ENCODE measurements at regions not wholly inside any gene's neighbourhood (a gene's known extent, or its start where the extent isn't known, plus 50 kb on each side); places are given as distances from the start of the nearest gene placed in this dataset.

GRCh38 chr2:128984855-128985254 is 666.2 kb upstream of the HS6ST1 start:
- Histone ChIP-seq H3K27ac (no peak overlapping the region), H3K9me3 (no peaks in the 10 kb centered on the region), H3K4me3 (no peak overlapping the region), H3K27me3 (no peaks in the 10 kb centered on the region), H3K36me3 (no peaks in the 10 kb centered on the region), H3K4me1 (no peaks in the 10 kb centered on the region)
- intact Hi-C loops (cut with DNase I; ENCODE audit: low total_unique reads), result no loop called here
- TF ChIP-seq CTCF (IDR thresholded peaks at IDR 0.05 in 4 of 5, conservative IDR thresholded peaks at IDR 0.05 in 1 of 5), result no peak
- TF ChIP-seq POLR2A (IDR thresholded peaks at IDR 0.05), result no peak
- ATAC-seq (no peak), DNase-seq (no peak)
- in situ Hi-C loops (cut with MboI; ENCODE audit: low sequenced_read_pairs in 4 of 4), result no loop called here

- in situ Hi-C loops (cut with MboI; ENCODE audit: low sequenced_read_pairs in 4 of 4), result no loop called here
- Histone ChIP-seq H3K4me1 (no peaks in the 10 kb centered on the region), H3K4me3 (no peak overlapping the region), H3K9me3 (no peaks in the 10 kb centered on the region), H3K27me3 (no peaks in the 10 kb centered on the region), H3K27ac (no peak overlapping the region), H3K36me3 (no peaks in the 10 kb centered on the region)
- DNase-seq (no peak), ATAC-seq (no peak)
- intact Hi-C loops (cut with DNase I; ENCODE audit: low total_unique reads), result no loop called here
- TF ChIP-seq POLR2A (IDR thresholded peaks at IDR 0.05) (no peak), CTCF (IDR thresholded peaks at IDR 0.05 in 4 of 5, conservative IDR thresholded peaks at IDR 0.05 in 1 of 5) (no peak)
Observed at GRCh38 chr2:128986026-128986715, 667.5 kb upstream of the HS6ST1 start.

GRCh38 chr2:128986867-128987268 is 668.2 kb upstream of the HS6ST1 start:
- Histone ChIP-seq H3K4me3 (no peak overlapping the region), H3K27ac (no peak overlapping the region), H3K27me3 (no peaks in the 10 kb centered on the region), H3K36me3 (no peaks in the 10 kb centered on the region), H3K9me3 (no peaks in the 10 kb centered on the region), H3K4me1 (no peaks in the 10 kb centered on the region)
- ATAC-seq (no peak), DNase-seq (no peak)
- in situ Hi-C loops (cut with MboI; ENCODE audit: low sequenced_read_pairs in 4 of 4) (no loop called here), intact Hi-C loops (cut with DNase I; ENCODE audit: low total_unique reads) (no loop called here)
- no peak for TF ChIP-seq POLR2A (IDR thresholded peaks at IDR 0.05)
- no peak for TF ChIP-seq CTCF (IDR thresholded peaks at IDR 0.05 in 4 of 5, conservative IDR thresholded peaks at IDR 0.05 in 1 of 5)

- no peak for ATAC-seq
Observed at GRCh38 chr2:128988326-128988725, 669.7 kb upstream of the HS6ST1 start.

More at GRCh38 chr2:128988326-128988725, 669.7 kb upstream of the HS6ST1 start:
- intact Hi-C loops (cut with DNase I; ENCODE audit: low total_unique reads) (no loop called here), in situ Hi-C loops (cut with MboI; ENCODE audit: low sequenced_read_pairs in 4 of 4) (no loop called here)
- Histone ChIP-seq H3K4me1 (no peaks in the 10 kb centered on the region), H3K27ac (no peak overlapping the region), H3K9me3 (no peaks in the 10 kb centered on the region), H3K27me3 (no peaks in the 10 kb centered on the region), H3K4me3 (no peak overlapping the region), H3K36me3 (no peaks in the 10 kb centered on the region)
- DNase-seq, result no peak
- TF ChIP-seq POLR2A (IDR thresholded peaks at IDR 0.05) (no peak), CTCF (IDR thresholded peaks at IDR 0.05 in 4 of 5, conservative IDR thresholded peaks at IDR 0.05 in 1 of 5) (no peak)
